Lower leg skin (tissue), 3 donors: ENCODE measurements at regions not wholly inside any gene's neighbourhood (a gene's known extent, or its start where the extent isn't known, plus 50 kb on each side); places are given as distances from the start of the nearest gene placed in this dataset.

Source experiments
- CTCF ChIP-seq, 3 donors: fragments of 450-650 bp; IDR thresholded peaks; one replicate each; pipeline ENCODE4 v1.5.1; 2016; ENCODE audit warnings: antibody characterized with exemption in 3 of 3, mild to moderate bottlenecking in 3 of 3, moderate library complexity in 2 of 3
- POLR2A ChIP-seq, 2 donors: fragments of 450-650 bp; IDR thresholded peaks; one replicate each; pipeline ENCODE4 v1.6.1; 2016 to 2017; ENCODE audit warnings: antibody characterized with exemption in 2 of 2, mild to moderate bottlenecking in 1 of 2, moderate library complexity in 1 of 2

GRCh38 chr15:25563596-25563995 lies 124.8 kb upstream of the UBE3A start:
- no peak for TF ChIP-seq POLR2A (IDR thresholded peaks at IDR 0.05)
- TF ChIP-seq CTCF (IDR thresholded peaks at IDR 0.05): no peak
